ENCODE measurements at regions not wholly inside any gene's neighbourhood (a gene's known extent, or its start where the extent isn't known, plus 50 kb on each side); places are given as distances from the start of the nearest gene placed in this dataset.

- DNase-seq: no peak
Observed at GRCh38 chr2:174667250-174667860, 69.8 kb upstream of the WIPF1 start.

GRCh38 chr2:174666845-174667244 lies 69.2 kb upstream of the WIPF1 start:
- no peak for DNase-seq

GRCh38 chr2:174666312-174666711 lies 68.7 kb upstream of the WIPF1 start:
- no peak for DNase-seq

DNA sequence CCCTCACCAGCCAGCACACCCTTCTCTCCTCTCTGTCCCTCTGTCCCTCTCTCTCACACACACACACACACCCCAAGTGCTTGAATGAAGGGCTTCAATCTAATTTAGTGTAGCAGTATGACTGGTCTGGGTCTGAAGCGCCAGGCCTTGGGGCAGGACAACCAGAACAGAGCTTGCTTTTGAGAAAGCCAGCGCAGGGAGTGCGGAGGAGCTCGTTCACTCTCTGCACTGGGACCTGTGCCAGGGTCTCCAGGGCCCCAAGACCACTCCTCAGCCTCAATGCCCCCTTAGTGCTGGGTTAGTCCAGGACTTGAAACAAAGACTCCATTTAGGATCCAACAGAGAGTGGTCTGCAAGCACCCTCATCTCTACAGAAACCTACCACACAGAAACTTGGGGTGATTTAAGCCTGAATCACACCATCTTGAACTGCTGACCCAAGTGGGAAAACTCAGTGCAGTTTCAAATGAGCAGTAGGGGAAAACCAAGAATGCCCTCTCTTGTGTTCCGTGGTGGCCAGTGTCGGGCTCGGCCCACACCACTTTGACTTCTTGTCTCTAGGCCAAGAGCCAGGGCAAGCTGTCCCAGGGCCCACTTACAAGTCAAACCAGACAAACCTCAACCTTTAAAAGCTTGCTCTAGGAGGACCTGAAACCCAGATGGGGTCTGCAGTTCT lies 66.6 kb upstream of the WIPF1 start:
- no peak for DNase-seq

DNA sequence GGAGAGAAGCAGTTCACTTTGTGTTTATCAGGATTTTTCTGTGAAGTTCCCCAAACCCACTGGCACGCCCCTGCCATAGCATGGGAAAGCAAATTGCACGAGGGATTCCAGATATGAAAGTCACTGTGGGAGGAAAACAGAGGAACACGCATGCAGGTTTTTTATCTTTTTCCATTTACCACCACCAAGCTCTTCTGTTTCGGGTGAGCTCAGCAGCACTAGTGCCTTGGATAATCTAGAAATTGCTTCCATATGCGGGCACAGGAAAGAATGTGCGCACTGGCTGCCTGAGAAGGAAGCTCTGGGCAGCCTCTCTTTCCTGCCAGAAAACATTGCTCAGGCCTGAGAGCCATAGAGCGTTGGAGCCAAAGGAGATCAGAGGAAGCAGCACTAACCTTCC lies 65.9 kb upstream of the WIPF1 start:
- DNase-seq: no peak

GRCh38 chr2:174662859-174663258 lies 65.3 kb upstream of the WIPF1 start:
- DNase-seq: no peak

DNA sequence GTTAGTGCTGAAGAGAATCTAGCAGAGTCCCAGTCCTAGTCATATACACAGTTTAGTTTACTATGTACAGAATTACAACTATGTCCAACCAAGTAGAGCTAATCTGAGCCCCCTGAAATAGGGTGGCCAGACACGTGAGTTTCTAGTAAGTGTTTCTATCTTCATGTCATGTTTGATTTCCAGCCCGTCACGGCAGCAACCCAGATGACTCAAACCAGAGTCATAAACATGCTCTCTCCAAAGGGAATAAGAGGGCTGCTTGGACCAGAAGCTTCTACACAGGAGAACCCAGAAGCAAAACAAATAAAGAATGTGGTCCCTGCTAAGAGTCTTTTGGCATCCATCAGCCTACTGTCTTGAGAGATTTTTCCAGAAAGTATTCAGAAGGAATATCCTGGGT lies 64.9 kb upstream of the WIPF1 start:
- DNase-seq: no peak

DNA sequence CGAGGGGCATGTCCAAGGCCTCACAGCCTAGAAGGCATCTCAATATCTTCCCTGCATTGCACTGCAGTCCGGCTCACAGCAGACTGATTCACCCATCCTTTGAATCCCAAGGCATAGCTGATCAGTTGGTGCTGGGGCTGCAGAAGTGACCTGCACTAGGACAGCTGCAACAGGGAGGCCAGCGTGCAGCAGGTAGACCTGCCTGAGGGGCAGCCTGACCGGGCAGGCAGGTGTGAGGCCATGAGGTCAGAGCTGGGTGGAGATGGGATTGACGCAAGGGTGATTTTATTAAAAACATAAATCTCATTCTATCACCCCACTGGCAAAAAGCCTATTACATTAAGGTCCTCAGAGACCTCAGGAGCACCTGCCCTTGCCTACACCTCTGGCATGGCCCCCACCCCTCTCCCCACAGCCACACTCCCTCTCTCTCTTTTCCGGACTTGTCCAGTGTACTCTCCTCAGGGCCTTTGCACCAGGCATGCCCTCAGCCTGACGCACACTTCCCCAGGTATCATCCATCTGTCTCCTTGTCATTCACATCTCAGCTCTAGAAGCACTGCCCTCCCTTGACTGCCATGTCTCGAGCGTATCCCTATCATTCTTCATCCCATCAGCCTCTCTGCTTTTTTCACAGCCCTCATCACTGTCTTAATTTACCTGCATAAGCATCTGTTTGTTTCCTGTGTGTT lies 63.5 kb upstream of the WIPF1 start:
- no peak for DNase-seq

- no peak for DNase-seq
Observed at GRCh38 chr2:174659069-174659900, 61.7 kb upstream of the WIPF1 start.

DNA sequence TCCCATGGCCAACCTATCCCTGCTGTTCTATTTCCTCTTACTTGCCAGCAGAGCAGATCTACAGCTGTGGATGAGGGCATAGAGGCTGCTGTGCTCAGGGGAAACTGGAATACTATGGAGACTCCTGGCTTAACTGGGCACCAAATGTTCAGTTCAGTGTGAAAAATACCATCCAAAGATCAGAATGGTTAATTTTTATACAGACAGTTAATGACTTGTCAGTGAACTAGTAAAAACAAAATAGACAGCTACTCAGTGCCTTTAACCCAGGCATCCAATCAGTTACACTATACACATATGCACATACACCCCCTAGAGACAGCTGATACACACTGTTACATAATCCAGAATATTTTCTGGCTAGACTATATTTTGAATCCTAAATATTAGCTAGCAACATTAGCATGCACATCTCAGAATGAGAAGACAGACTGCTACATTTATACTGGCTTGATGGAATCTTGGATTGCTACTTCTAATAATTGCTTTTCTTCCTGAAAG lies 59.1 kb upstream of the WIPF1 start:
- no peak for DNase-seq

GRCh38 chr2:174656035-174656434 lies 58.4 kb upstream of the WIPF1 start:
- no peak for DNase-seq

GRCh38 chr2:174654419-174654941 lies 56.9 kb upstream of the WIPF1 start:
- DNase-seq: no peak

- DNase-seq: no peak
Observed at GRCh38 chr2:174648896-174649295, 51.3 kb upstream of the WIPF1 start.
